Caco-2 (cell line): ENCODE measurements at regions not wholly inside any gene's neighbourhood (a gene's known extent, or its start where the extent isn't known, plus 50 kb on each side); places are given as distances from the start of the nearest gene placed in this dataset.

ENCODE experiments used
- BruUV-seq: library from RNA; stranded (reverse); fragments of 400-500 nt; replicated peaks from 2 replicates; lab custom pipeline; 2021; lab: Mats Ljungman, UMichigan
- CTCF ChIA-PET: fragments of 300-600 bp; sonication (Branson Sonifier 250); formaldehyde crosslinking; loops from one replicate; lab custom pipeline; 2022; ENCODE audit warnings: antibody characterized with exemption; lab: Charles Lee
- POLR2A ChIA-PET: fragments of 300-600 bp; sonication (Branson Sonifier 250); formaldehyde crosslinking; loops from one replicate; lab custom pipeline; 2022; ENCODE audit warnings: antibody characterized with exemption; lab: Charles Lee
- DNase-seq, 2 experiments: peaks; one replicate each; pipeline versions ENCODE4 v3.0.0 to v3.0.0-alpha.2; 2020 to 2022
- H3K27me3 ChIP-seq: replicated peaks from 2 replicates; pipeline ENCODE4 v1.6.0; 2011; ENCODE audit warnings: low read length; ENCODE audit not compliant: control insufficient read depth, insufficient read depth
- H3K36me3 ChIP-seq: 2 replicates; pipeline ENCODE4 v1.5.1; 2011; ENCODE audit warnings: low read length; ENCODE audit not compliant: control insufficient read depth, insufficient read depth
- H3K4me1 ChIP-seq: fragments of 250-450 bp; sonication (Bioruptor Pico); 2 replicates; pipeline ENCODE4 v1.5.1; 2020; ENCODE audit warnings: mild to moderate bottlenecking
- H3K4me3 ChIP-seq: 2 replicates; pipeline ENCODE4 v1.5.1; 2011; ENCODE audit warnings: low read depth, mild to moderate bottlenecking, control low read depth, low read length
- H3K9me3 ChIP-seq: fragments of 250-450 bp; sonication (Bioruptor Pico); 2 replicates; pipeline ENCODE4 v1.5.1; 2020; ENCODE audit warnings: mild to moderate bottlenecking, moderate library complexity
- H3K27ac Mint-ChIP-seq: one replicate; pipeline ENCODE4 v1.8.0; 2022; ENCODE audit warnings: mixed read lengths; ENCODE audit not compliant: unreplicated experiment
- H3K27me3 Mint-ChIP-seq: one replicate; pipeline ENCODE4 v1.8.0; 2022; ENCODE audit warnings: mixed read lengths; ENCODE audit not compliant: insufficient read depth, unreplicated experiment
- H3K36me3 Mint-ChIP-seq: one replicate; pipeline ENCODE4 v1.8.0; 2022; ENCODE audit warnings: mild to moderate bottlenecking, mixed read lengths; ENCODE audit not compliant: insufficient read depth, unreplicated experiment
- H3K4me1 Mint-ChIP-seq: one replicate; pipeline ENCODE4 v1.8.0; 2022; ENCODE audit warnings: low read depth, mixed read lengths; ENCODE audit not compliant: unreplicated experiment
- H3K4me3 Mint-ChIP-seq: one replicate; pipeline ENCODE4 v1.8.0; 2022; ENCODE audit warnings: mild to moderate bottlenecking, moderate library complexity, mixed read lengths; ENCODE audit not compliant: unreplicated experiment
- H3K9me3 Mint-ChIP-seq: one replicate; pipeline ENCODE4 v1.8.0; 2022; ENCODE audit warnings: mixed read lengths; ENCODE audit not compliant: unreplicated experiment
- CTCF ChIP-seq, 2 experiments: fragments of 200-600 bp in 1 of 2; IDR thresholded peaks; 1 replicate in 1 of 2; 2 replicates in 1 of 2; pipeline versions ENCODE4 v1.5.1 to v1.8.0; 2011 to 2022; ENCODE audit warnings: antibody characterized with exemption in 1 of 2, control low read depth in 1 of 2, inconsistent platforms in 1 of 2, low read depth in 1 of 2, low read length in 1 of 2, mild to moderate bottlenecking in 1 of 2, moderate library complexity in 1 of 2; ENCODE audit not compliant: insufficient read depth in 1 of 2, severe bottlenecking in 1 of 2, unreplicated experiment in 1 of 2
- intact Hi-C: fragments of 100-400 bp; cut with micrococcal nuclease; formaldehyde crosslinking; loops from one replicate; pipeline ENCODE4 v1.10.0; 2022; ENCODE audit not compliant: unreplicated experiment

DNA sequence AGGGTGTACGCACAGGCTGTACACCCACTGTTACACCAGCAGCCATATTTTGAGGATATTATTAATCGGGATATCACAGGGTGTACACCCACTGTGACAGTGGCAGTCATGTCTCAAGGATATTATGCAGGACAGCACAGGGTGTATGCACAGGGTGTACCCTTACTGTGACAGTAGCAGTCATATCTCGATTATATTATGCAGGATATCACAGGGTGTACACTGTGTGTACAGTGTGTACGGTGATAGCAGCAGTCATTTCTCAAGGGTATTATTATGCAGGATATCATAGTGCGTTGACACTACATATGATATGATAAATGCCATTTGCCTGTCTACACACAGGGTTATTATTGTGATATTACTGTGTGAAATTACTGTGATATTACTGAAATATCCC, 80.5 kb upstream of the SLC25A48 start:
- Mint-ChIP-seq H3K4me1 (no peaks in the 10 kb centered on the region), H3K9me3 (no peaks in the 10 kb centered on the region), H3K4me3 (no peak overlapping the region), H3K36me3 (no peaks in the 10 kb centered on the region), H3K27me3 (peaks cover 3% of the 10 kb centered on the region), H3K27ac (no peak overlapping the region)
- BruUV-seq: no TSS peak
- H3K9me3 ChIP-seq: no peaks in the 10 kb centered on the region
- H3K4me3 ChIP-seq: no peak overlapping the region
- H3K36me3 ChIP-seq: no peaks in the 10 kb centered on the region
- DNase-seq: no peak
- intact Hi-C loops: no loop called here
- ChIA-PET CTCF (no interaction called here), POLR2A (no interaction called here)
- H3K27me3 ChIP-seq: no peaks in the 10 kb centered on the region
- no peaks in the 10 kb centered on the region for H3K4me1 ChIP-seq
- TF ChIP-seq CTCF (IDR thresholded peaks at IDR 0.05; ENCODE audit: insufficient read depth in 1 of 2, low read depth in 1 of 2, low read length in 1 of 2, severe bottlenecking in 1 of 2, unreplicated experiment in 1 of 2): no peak

DNA sequence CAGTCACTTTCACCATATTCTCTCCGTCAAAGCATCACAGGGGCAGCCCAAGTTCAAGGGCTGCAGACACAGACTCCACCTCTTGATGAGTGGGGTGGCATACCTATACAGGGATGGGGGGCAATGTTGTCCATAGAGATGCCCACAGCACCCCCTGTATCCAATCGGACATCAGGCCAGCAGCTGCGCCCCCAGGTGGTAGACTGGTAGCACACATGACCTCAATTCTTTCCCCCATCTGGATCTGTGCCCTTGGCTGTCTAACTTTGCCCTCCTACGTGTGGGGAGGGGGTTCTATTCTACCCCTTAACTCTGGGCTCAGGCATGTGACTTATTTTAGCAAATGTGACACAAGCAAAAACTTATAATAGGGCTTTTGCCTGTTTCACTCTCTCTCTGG, 84.0 kb upstream of the SLC25A48 start:
- H3K27me3 ChIP-seq: no peaks in the 10 kb centered on the region

GRCh38 chr5:135747824-135748223, 86.6 kb upstream of the SLC25A48 start:
- H3K36me3 Mint-ChIP-seq: peaks cover 7% of the 10 kb centered on the region
- peaks cover 24% of the 10 kb centered on the region for H3K9me3 Mint-ChIP-seq
- Histone ChIP-seq H3K4me1 (no peaks in the 10 kb centered on the region), H3K36me3 (no peaks in the 10 kb centered on the region), H3K9me3 (peaks cover 18% of the 10 kb centered on the region), H3K4me3 (no peak overlapping the region), H3K27me3 (no peaks in the 10 kb centered on the region)
- no peak overlapping the region for H3K4me3 Mint-ChIP-seq
- no peak overlapping the region for H3K27ac Mint-ChIP-seq
- no peaks in the 10 kb centered on the region for H3K4me1 Mint-ChIP-seq
- TF ChIP-seq CTCF (IDR thresholded peaks at IDR 0.05; ENCODE audit: insufficient read depth in 1 of 2, low read depth in 1 of 2, low read length in 1 of 2, severe bottlenecking in 1 of 2, unreplicated experiment in 1 of 2): no peak
- BruUV-seq: no TSS peak
- CTCF ChIA-PET: no interaction called here
- POLR2A ChIA-PET: no interaction called here
- intact Hi-C loops: no loop called here
- peaks cover 3% of the 10 kb centered on the region for H3K27me3 Mint-ChIP-seq
- no peak for DNase-seq

More for the DNA sequence above, 84.0 kb upstream of the SLC25A48 start:
- peaks cover 7% of the 10 kb centered on the region for H3K36me3 Mint-ChIP-seq
- Histone ChIP-seq H3K36me3 (no peaks in the 10 kb centered on the region), H3K4me3 (no peak overlapping the region), H3K9me3 (peaks cover 8% of the 10 kb centered on the region), H3K4me1 (no peaks in the 10 kb centered on the region)
- no TSS peak for BruUV-seq
- intact Hi-C loops: no loop called here
- H3K9me3 Mint-ChIP-seq: peaks cover 11% of the 10 kb centered on the region
- TF ChIP-seq CTCF (IDR thresholded peaks at IDR 0.05; ENCODE audit: insufficient read depth in 1 of 2, low read depth in 1 of 2, low read length in 1 of 2, severe bottlenecking in 1 of 2, unreplicated experiment in 1 of 2): peak in 1 of 2 experiments; percentile 23
- POLR2A ChIA-PET: no interaction called here
- H3K4me1 Mint-ChIP-seq: no peaks in the 10 kb centered on the region
- H3K27ac Mint-ChIP-seq: no peak overlapping the region
- DNase-seq: no peak
- peaks cover 3% of the 10 kb centered on the region for H3K27me3 Mint-ChIP-seq
- no peak overlapping the region for H3K4me3 Mint-ChIP-seq
- CTCF ChIA-PET: no interaction called here
